ENCODE measurements at regions not wholly inside any gene's neighbourhood (a gene's known extent, or its start where the extent isn't known, plus 50 kb on each side); places are given as distances from the start of the nearest gene placed in this dataset.

GRCh38 chr1:34354367-34354766 is 177.7 kb downstream of the C1orf94 start:
- TF ChIP-seq CTCF (conservative IDR thresholded peaks at IDR 0.05 in 1 of 2, IDR thresholded peaks at IDR 0.05 in 1 of 2; ENCODE audit: low read depth in 1 of 2, low read length in 2 of 2) (no peak), EZH2 (IDR thresholded peaks at IDR 0.05; ENCODE audit: low read length, missing control alignments) (no peak)
